OCI-LY3 (cell line): ENCODE measurements at regions not wholly inside any gene's neighbourhood (a gene's known extent, or its start where the extent isn't known, plus 50 kb on each side); places are given as distances from the start of the nearest gene placed in this dataset.

ENCODE experiments used
- H2AFZ ChIP-seq: fragments of 200-600, 300-600 bp; shearing (Covaris generic); 2 replicates; pipeline ENCODE4 v1.6.0; 2014; ENCODE audit warnings: antibody characterized with exemption, low read depth, low read length
- H3K27ac ChIP-seq: fragments of 200-600, 300-600 bp; sonication (generic); 2 replicates; pipeline ENCODE4 v1.5.1; 2014; ENCODE audit warnings: mild to moderate bottlenecking, low read length, moderate library complexity, mixed read lengths
- H3K27me3 ChIP-seq: fragments of 200-600, 300-600 bp; sonication (generic); 2 replicates; pipeline ENCODE4 v1.6.1; 2014; ENCODE audit warnings: low read depth, low read length, mixed read lengths
- H3K36me3 ChIP-seq: fragments of 200-600, 300-600 bp; sonication (generic); replicated peaks from 2 replicates; pipeline ENCODE3; 2014; ENCODE audit warnings: low read depth, low read length, mixed read lengths
- H3K4me1 ChIP-seq: fragments of 300-600, 200-600 bp; sonication (generic); 2 replicates; pipeline ENCODE4 v1.6.1; 2014; ENCODE audit warnings: low read length, mixed read lengths
- H3K4me2 ChIP-seq: fragments of 200-600, 300-600 bp; sonication (generic); 2 replicates; pipeline ENCODE4 v1.6.1; 2014; ENCODE audit warnings: low read length, mixed read lengths
- H3K4me3 ChIP-seq: fragments of 300-600, 200-600 bp; sonication (generic); 2 replicates; pipeline ENCODE4 v1.5.1; 2014; ENCODE audit warnings: antibody characterized with exemption, mild to moderate bottlenecking, low read length, moderate library complexity
- H3K79me2 ChIP-seq: fragments of 300-600, 200-600 bp; shearing (Covaris generic); 2 replicates; pipeline ENCODE4 v1.6.1; 2014; ENCODE audit warnings: mild to moderate bottlenecking, low read length, mixed read lengths
- H3K9ac ChIP-seq: fragments of 300-600, 200-600 bp; shearing (Covaris generic); 2 replicates; pipeline ENCODE4 v1.6.0; 2014; ENCODE audit warnings: mild to moderate bottlenecking, low read length, moderate library complexity
- H3K9me3 ChIP-seq: fragments of 200-600, 300-600 bp; shearing (Covaris generic); 2 replicates; pipeline ENCODE4 v1.6.1; 2014; ENCODE audit warnings: low read length, mixed read lengths; ENCODE audit not compliant: insufficient read depth
- H4K20me1 ChIP-seq: fragments of 200-600, 300-600 bp; sonication (generic); 2 replicates; pipeline ENCODE4 v1.6.1; 2016; ENCODE audit warnings: low read length, mixed read lengths; ENCODE audit not compliant: insufficient read depth
- CTCF ChIP-seq: fragments of 200-600, 300-600 bp; sonication (generic); IDR thresholded peaks from 2 replicates; pipeline ENCODE4 v1.5.1; 2014; ENCODE audit warnings: antibody characterized with exemption, low read length, low read depth
- EZH2phosphoT487 ChIP-seq: fragments of 200-600 bp; shearing (Covaris generic); IDR thresholded peaks from 2 replicates; pipeline ENCODE4 v1.6.1; 2018; ENCODE audit warnings: antibody characterized with exemption, mixed run types, low read depth

- H3K36me3 ChIP-seq = no peaks in the 10 kb centered on the region
Observed at GRCh38 chr10:2933924-2934323, 133.4 kb upstream of the PFKP start.

GRCh38 chr10:2933519-2933918 lies 133.8 kb upstream of the PFKP start:
- TF ChIP-seq CTCF = no peak
- no peak for TF ChIP-seq EZH2phosphoT487
- Histone ChIP-seq H4K20me1 (no peaks in the 10 kb centered on the region), H3K27ac (no peak overlapping the region), H3K27me3 (peaks cover 7% of the 10 kb centered on the region), H2AFZ (no peak overlapping the region), H3K4me1 (peaks cover 13% of the 10 kb centered on the region), H3K4me3 (no peak overlapping the region), H3K4me2 (peak overlapping the region; percentile 48), H3K79me2 (no peaks in the 10 kb centered on the region), H3K36me3 (no peaks in the 10 kb centered on the region), H3K9ac (no peak overlapping the region), H3K9me3 (no peaks in the 10 kb centered on the region)

More at GRCh38 chr10:2933924-2934323, 133.4 kb upstream of the PFKP start:
- Histone ChIP-seq H3K79me2 (no peaks in the 10 kb centered on the region), H2AFZ (no peak overlapping the region), H3K27me3 (peaks cover 11% of the 10 kb centered on the region), H3K27ac (no peak overlapping the region), H3K9ac (no peak overlapping the region), H3K4me2 (peak overlapping the region; percentile 48), H3K4me1 (peaks cover 11% of the 10 kb centered on the region), H3K4me3 (no peak overlapping the region), H4K20me1 (no peaks in the 10 kb centered on the region), H3K9me3 (no peaks in the 10 kb centered on the region)
- TF ChIP-seq EZH2phosphoT487 (no peak), CTCF (no peak)

DNA sequence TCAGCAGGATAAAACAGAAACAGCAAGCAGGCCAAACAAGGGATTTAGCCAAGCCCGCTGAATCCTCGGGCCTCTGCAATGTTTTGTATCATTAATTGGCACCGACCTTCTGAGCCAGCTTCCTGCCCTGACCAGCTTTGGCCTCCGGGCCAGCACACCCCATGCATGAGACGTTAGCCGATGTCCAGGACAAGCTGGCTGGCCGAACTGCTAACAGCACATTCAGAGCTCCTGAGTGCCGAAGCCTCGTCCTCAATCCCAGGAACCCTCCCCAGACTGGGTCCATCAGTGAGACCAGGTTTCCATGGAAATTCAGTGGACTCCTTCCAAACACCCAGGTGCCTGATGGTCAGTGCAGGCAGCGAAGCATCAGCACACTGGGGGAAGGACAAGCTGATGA lies 134.3 kb upstream of the PFKP start:
- H3K4me3 ChIP-seq = no peak overlapping the region
- no peaks in the 10 kb centered on the region for H4K20me1 ChIP-seq
- no peaks in the 10 kb centered on the region for H3K36me3 ChIP-seq
- no peak overlapping the region for H3K9ac ChIP-seq
- no peak overlapping the region for H3K27ac ChIP-seq
- TF ChIP-seq CTCF = no peak
- TF ChIP-seq EZH2phosphoT487 = no peak
- no peak overlapping the region for H2AFZ ChIP-seq
- no peak overlapping the region for H3K4me2 ChIP-seq
- H3K27me3 ChIP-seq = peaks cover 7% of the 10 kb centered on the region; the same call in 1 of the 2 replicates
- no peaks in the 10 kb centered on the region for H3K79me2 ChIP-seq
- H3K4me1 ChIP-seq = peaks cover 16% of the 10 kb centered on the region
- H3K9me3 ChIP-seq = no peaks in the 10 kb centered on the region

- Histone ChIP-seq H3K4me3 (no peak overlapping the region), H3K9ac (no peak overlapping the region)
- TF ChIP-seq CTCF (no peak), EZH2phosphoT487 (no peak)
Observed at GRCh38 chr10:2929480-2930258, 137.7 kb upstream of the PFKP start.

More at GRCh38 chr10:2929480-2930258, 137.7 kb upstream of the PFKP start:
- Histone ChIP-seq H3K27me3 (peaks cover 7% of the 10 kb centered on the region), H3K27ac (no peak overlapping the region), H3K79me2 (no peaks in the 10 kb centered on the region), H2AFZ (no peak overlapping the region), H3K4me2 (no peak overlapping the region), H3K36me3 (no peaks in the 10 kb centered on the region), H4K20me1 (no peaks in the 10 kb centered on the region), H3K4me1 (peaks cover 14% of the 10 kb centered on the region), H3K9me3 (no peaks in the 10 kb centered on the region)
